ENCODE measurements at regions not wholly inside any gene's neighbourhood (a gene's known extent, or its start where the extent isn't known, plus 50 kb on each side); places are given as distances from the start of the nearest gene placed in this dataset.

DNA sequence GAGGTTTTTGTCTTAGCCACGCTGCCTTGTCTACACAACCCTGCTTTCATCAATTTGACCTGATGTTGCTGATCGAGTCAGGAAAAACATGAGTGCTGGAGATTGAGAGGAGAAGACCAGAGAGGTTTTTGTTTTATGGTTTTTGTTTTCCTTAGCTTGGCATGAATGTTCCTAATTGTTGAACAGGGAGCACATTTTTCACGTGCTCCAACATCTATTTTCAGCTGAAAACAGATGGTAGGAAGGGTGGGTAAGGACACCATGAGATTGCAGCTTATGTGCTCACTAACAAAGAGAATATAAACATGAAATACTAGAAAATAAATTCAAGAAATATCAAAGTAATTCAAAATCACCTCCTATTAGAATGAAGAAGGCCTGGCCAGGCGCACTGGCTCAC is 79.9 kb upstream of the LMCD1 start:
- in situ Hi-C loops (cut with HindIII; ENCODE audit: low pct_unique_long_range_greater_than_20kb, low sequenced_read_pairs) = no loop called here
- no peak overlapping the region for H3K27ac ChIP-seq (ENCODE audit: low read length)
- TF ChIP-seq, protein P1, sequence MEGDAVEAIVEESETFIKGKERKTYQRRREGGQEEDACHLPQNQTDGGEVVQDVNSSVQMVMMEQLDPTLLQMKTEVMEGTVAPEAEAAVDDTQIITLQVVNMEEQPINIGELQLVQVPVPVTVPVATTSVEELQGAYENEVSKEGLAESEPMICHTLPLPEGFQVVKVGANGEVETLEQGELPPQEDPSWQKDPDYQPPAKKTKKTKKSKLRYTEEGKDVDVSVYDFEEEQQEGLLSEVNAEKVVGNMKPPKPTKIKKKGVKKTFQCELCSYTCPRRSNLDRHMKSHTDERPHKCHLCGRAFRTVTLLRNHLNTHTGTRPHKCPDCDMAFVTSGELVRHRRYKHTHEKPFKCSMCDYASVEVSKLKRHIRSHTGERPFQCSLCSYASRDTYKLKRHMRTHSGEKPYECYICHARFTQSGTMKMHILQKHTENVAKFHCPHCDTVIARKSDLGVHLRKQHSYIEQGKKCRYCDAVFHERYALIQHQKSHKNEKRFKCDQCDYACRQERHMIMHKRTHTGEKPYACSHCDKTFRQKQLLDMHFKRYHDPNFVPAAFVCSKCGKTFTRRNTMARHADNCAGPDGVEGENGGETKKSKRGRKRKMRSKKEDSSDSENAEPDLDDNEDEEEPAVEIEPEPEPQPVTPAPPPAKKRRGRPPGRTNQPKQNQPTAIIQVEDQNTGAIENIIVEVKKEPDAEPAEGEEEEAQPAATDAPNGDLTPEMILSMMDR (IDR thresholded peaks at IDR 0.05) = no peak
- TF ChIP-seq SIN3A (IDR thresholded peaks at IDR 0.05; ENCODE audit: borderline replicate concordance, insufficient read depth, low read depth, low read length) = no peak
- TF ChIP-seq POLR2AphosphoS5 (IDR thresholded peaks at IDR 0.05; ENCODE audit: low read depth, low read length) = no peak
- no peak for TF ChIP-seq TCF7L2 (IDR thresholded peaks at IDR 0.05; ENCODE audit: low read depth, low read length)
- TF ChIP-seq, protein P2, sequence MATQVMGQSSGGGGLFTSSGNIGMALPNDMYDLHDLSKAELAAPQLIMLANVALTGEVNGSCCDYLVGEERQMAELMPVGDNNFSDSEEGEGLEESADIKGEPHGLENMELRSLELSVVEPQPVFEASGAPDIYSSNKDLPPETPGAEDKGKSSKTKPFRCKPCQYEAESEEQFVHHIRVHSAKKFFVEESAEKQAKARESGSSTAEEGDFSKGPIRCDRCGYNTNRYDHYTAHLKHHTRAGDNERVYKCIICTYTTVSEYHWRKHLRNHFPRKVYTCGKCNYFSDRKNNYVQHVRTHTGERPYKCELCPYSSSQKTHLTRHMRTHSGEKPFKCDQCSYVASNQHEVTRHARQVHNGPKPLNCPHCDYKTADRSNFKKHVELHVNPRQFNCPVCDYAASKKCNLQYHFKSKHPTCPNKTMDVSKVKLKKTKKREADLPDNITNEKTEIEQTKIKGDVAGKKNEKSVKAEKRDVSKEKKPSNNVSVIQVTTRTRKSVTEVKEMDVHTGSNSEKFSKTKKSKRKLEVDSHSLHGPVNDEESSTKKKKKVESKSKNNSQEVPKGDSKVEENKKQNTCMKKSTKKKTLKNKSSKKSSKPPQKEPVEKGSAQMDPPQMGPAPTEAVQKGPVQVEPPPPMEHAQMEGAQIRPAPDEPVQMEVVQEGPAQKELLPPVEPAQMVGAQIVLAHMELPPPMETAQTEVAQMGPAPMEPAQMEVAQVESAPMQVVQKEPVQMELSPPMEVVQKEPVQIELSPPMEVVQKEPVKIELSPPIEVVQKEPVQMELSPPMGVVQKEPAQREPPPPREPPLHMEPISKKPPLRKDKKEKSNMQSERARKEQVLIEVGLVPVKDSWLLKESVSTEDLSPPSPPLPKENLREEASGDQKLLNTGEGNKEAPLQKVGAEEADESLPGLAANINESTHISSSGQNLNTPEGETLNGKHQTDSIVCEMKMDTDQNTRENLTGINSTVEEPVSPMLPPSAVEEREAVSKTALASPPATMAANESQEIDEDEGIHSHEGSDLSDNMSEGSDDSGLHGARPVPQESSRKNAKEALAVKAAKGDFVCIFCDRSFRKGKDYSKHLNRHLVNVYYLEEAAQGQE (IDR thresholded peaks at IDR 0.05; ENCODE audit: insufficient read depth in 1 of 2, low read depth in 2 of 2, low read length in 1 of 2) = no peak
- CTCF ChIA-PET = no interaction called here
- H3K9me3 ChIP-seq (ENCODE audit: control insufficient read depth, insufficient read depth, low read depth, low read length) = no peaks in the 10 kb centered on the region; the same call in 1 of the 2 replicates
- DNase-seq (ENCODE audit: low read depth, low spot score) (no peak), ATAC-seq (no peak)
- intact Hi-C loops (cut with micrococcal nuclease; ENCODE audit: unreplicated experiment) = no loop called here
- POLR2A ChIA-PET = no interaction called here
- H3K27me3 ChIP-seq (ENCODE audit: control insufficient read depth, insufficient read depth, low read length) = no peaks in the 10 kb centered on the region
- BruUV-seq (replicated peaks) = no TSS peak
- no peaks in the 10 kb centered on the region for H3K36me3 ChIP-seq (ENCODE audit: control insufficient read depth, insufficient read depth, low read length)
- no peak overlapping the region for H3K4me3 ChIP-seq (ENCODE audit: low read depth in 2 of 2, low read length in 2 of 2)
- H3K4me1 ChIP-seq (ENCODE audit: control insufficient read depth, insufficient read depth, low read length) = no peaks in the 10 kb centered on the region

DNA sequence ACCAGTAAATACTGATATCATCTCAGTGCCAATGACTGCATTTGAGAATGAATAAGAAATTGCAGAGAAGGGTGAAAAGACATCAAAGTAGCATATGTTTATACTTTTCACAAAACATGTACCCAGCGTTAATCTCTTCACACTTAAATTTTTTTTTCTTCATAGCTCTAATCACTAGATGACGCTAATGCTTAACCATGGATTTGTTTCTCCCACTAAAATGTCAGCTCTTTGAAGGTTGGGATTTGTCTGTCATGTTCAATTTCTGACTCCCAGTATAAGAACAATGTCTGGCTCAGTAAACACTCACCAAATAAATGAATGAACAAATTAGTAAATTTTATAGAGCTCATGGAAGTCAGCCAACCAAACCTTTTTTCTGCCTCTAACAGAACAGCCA is 78.3 kb upstream of the LMCD1 start:
- Histone ChIP-seq H3K9me3 (ENCODE audit: control insufficient read depth, insufficient read depth, low read depth, low read length) (no peaks in the 10 kb centered on the region; the same call in 1 of the 2 replicates), H3K27me3 (ENCODE audit: control insufficient read depth, insufficient read depth, low read length) (no peaks in the 10 kb centered on the region), H3K36me3 (ENCODE audit: control insufficient read depth, insufficient read depth, low read length) (no peaks in the 10 kb centered on the region), H3K4me3 (ENCODE audit: low read depth in 2 of 2, low read length in 2 of 2) (no peak overlapping the region), H3K4me1 (ENCODE audit: control insufficient read depth, insufficient read depth, low read length) (no peaks in the 10 kb centered on the region), H3K27ac (ENCODE audit: low read length) (no peak overlapping the region)
- intact Hi-C loops (cut with micrococcal nuclease; ENCODE audit: unreplicated experiment) (no loop called here), in situ Hi-C loops (cut with HindIII; ENCODE audit: low pct_unique_long_range_greater_than_20kb, low sequenced_read_pairs) (no loop called here)
- ChIA-PET CTCF (no interaction called here), POLR2A (no interaction called here)
- TF ChIP-seq POLR2AphosphoS5 (IDR thresholded peaks at IDR 0.05; ENCODE audit: low read depth, low read length) (no peak), SIN3A (IDR thresholded peaks at IDR 0.05; ENCODE audit: borderline replicate concordance, insufficient read depth, low read depth, low read length) (no peak), TCF7L2 (IDR thresholded peaks at IDR 0.05; ENCODE audit: low read depth, low read length) (no peak)
- TF ChIP-seq, protein P1 (IDR thresholded peaks at IDR 0.05) = no peak
- TF ChIP-seq, protein P2 (IDR thresholded peaks at IDR 0.05; ENCODE audit: insufficient read depth in 1 of 2, low read depth in 2 of 2, low read length in 1 of 2) = no peak
- no TSS peak for BruUV-seq (replicated peaks)
- ATAC-seq (no peak), DNase-seq (ENCODE audit: low read depth, low spot score) (no peak)
